Frontal cortex (tissue), 3 donors: ENCODE measurements at regions not wholly inside any gene's neighbourhood (a gene's known extent, or its start where the extent isn't known, plus 50 kb on each side); places are given as distances from the start of the nearest gene placed in this dataset.
A peak's percentile ranks its signal among the peaks of the same experiment; 100 is the strongest.

Source experiments
- DNase-seq, 2 donors: peaks; one replicate each; pipeline ENCODE4 v3.0.0; 2012; ENCODE audit warnings: low spot score in 2 of 2
- FAIRE-seq: peaks from 2 replicates; lab custom pipeline; 2012; peaks lifted over from hg19 to GRCh38; lab: Jason Lieb, UNC
- donor health status: control.
- donor health status: control.
- donor health status: control.

- DNase-seq (no peak), FAIRE-seq (no peak)
Measured at GRCh38 chr10:118537623-118538022, 57.8 kb downstream of the PRLHR start.

- FAIRE-seq (no peak), DNase-seq (no peak)
Measured at GRCh38 chr10:118534136-118534535, 61.3 kb downstream of the PRLHR start.

GRCh38 chr10:118531105-118531852 lies 64.2 kb downstream of the PRLHR start:
- DNase-seq (peak in 1 of 2 donors; percentile 10), FAIRE-seq (no peak)

GRCh38 chr10:118528426-118528825 lies 67.0 kb downstream of the PRLHR start:
- FAIRE-seq, result no peak
- DNase-seq, result no peak

GRCh38 chr10:118523775-118524174 lies 71.7 kb downstream of the PRLHR start:
- DNase-seq, result no peak
- FAIRE-seq, result no peak

DNA sequence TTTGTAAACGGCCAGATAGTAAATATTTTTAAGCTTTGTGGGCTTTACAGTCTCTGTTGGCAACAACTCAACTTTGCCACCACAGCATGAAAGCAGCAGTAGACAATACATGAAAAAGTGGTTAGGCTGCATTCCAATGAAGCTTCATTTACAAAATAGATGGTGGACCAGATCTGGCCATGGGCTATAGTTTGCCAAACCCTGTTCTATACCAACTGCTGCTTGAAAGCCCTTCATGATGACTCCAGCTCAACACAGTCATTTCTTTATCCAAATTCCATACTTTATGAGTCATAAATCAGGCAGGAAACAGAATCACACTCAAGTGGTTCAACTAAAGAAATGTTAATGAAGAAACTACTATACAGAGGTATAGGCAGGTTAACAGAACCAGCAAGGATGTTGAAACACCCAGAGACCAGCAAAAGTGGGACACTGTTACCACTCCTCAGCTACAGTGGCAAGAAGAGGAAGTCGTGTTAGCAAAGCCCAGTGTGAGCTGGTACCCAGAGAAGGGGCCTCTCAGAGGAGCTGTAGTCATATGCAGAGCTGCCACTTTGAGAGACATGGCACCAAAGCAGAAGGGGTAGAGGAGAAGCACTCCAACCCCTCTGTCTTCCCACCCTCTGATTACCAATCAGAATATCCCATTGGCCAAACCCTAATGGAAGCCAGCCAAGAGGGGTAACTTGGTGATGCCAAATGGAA lies 72.5 kb downstream of the PRLHR start:
- DNase-seq (no peak), FAIRE-seq (no peak)

GRCh38 chr10:118521415-118522117 lies 73.9 kb downstream of the PRLHR start:
- no peak for FAIRE-seq
- no peak for DNase-seq

GRCh38 chr10:118520116-118520742 lies 75.2 kb downstream of the PRLHR start:
- no peak for DNase-seq
- FAIRE-seq, result no peak

DNA sequence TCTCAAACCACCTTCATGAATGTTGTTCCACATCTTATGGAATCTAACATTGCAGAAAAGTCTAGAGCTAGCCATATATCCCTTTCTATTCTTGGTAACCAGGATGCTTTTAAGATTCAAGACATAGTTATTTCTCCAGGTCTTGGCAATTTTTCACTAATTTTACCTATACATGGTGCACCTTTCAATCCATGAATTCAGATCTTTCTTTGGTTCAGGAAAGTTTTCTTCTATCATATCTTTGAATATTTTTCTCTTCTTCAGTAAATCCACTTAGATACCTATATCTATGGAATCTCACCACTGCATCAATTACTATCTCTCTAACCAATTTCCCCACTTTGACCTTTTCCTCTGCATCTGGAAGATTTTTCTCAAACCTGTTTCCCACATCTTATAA lies 77.4 kb downstream of the PRLHR start:
- no peak for DNase-seq
- FAIRE-seq, result no peak

DNA sequence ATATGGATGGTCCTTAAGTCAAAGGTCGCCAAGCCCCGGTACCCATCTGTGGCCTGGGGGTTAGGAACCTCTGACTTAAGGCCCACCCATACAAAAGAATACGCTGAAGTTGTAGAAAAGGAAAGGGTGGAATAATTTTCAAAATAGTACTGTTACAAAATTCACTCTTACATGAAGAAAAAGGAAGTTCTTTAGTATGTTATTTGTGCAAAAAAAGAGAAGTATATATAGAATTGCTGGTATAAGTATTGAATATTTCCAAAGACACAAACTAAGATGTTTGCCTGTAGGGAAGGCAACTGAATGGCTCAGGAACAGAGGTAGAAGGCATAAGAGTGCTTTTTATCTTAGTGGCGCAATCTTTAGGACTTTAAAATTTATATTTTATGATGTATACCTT lies 78.7 kb downstream of the PRLHR start:
- DNase-seq (no peak), FAIRE-seq (no peak)

- no peak for FAIRE-seq
- DNase-seq, result no peak
Measured at GRCh38 chr10:118513174-118513573, 82.3 kb downstream of the PRLHR start.

DNA sequence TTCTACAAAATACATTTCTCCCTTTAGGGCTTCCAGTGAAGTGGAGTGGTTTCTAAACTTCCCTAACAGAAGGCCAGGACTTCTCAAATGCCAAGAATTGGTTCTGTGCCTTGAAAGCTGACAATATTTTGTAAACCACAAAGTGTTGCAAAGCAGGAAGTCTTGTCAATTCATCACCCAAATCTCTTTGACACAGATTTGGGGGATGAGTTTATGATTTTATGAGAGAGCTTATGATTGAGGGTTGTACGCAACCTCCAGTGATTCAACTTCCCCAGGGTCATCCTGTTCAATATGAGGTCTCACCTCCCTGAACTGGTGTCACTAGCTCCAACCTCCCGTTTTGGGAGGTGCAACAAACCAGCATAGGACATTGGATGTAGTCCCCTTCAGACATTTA lies 83.7 kb downstream of the PRLHR start:
- DNase-seq (no peak), FAIRE-seq (no peak)

- FAIRE-seq (no peak), DNase-seq (no peak)
Measured at GRCh38 chr10:118508863-118509262, 86.6 kb downstream of the PRLHR start.

DNA sequence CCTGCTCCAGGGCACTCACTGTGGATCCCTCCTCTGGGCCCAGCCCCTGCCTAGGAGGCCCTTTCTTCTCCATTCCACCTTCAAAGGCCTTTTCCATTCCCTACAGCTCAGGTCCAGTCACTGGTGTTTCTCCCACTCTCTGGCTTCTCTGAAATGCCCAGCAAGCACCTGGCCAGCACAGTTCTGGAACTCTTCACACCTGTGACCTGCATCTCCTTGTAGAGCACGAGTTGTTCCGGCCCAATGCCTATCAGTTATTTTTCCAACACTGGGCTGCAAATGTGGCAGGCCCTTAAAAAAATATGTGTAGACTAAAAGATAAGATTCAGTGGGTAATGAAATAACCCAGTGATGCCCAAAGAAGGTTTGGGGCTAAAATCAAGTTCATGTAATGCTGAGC lies 87.1 kb downstream of the PRLHR start:
- FAIRE-seq (no peak), DNase-seq (no peak)

- FAIRE-seq, result no peak
Measured at GRCh38 chr10:118506671-118507590, 88.5 kb downstream of the PRLHR start.

DNA sequence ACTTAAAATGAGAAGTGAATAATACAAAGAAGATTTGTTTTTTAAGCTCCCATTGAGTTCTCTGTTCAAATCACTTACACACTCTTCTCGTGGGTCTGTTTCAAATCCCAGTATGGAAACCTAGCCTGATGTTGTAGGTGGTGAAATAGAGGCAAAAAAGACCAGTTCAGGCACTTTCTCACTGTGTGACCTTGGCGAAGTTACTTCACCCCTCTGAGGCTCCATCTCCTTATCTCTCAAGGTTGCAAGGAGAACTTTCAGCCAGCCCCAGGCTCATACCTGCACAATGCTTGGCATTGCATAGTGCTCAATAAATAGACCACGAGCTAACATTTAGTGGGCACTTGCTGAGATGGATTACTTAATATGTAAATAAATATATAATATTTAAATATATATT lies 90.1 kb downstream of the PRLHR start:
- no peak for FAIRE-seq
- no peak for DNase-seq

More at GRCh38 chr10:118506671-118507590, 88.5 kb downstream of the PRLHR start:
- DNase-seq, result no peak

GRCh38 chr10:118504467-118505205 lies 90.8 kb downstream of the PRLHR start:
- FAIRE-seq (no peak), DNase-seq (no peak)

- FAIRE-seq, result no peak
- no peak for DNase-seq
Measured at GRCh38 chr10:118504044-118504443, 91.4 kb downstream of the PRLHR start.

DNA sequence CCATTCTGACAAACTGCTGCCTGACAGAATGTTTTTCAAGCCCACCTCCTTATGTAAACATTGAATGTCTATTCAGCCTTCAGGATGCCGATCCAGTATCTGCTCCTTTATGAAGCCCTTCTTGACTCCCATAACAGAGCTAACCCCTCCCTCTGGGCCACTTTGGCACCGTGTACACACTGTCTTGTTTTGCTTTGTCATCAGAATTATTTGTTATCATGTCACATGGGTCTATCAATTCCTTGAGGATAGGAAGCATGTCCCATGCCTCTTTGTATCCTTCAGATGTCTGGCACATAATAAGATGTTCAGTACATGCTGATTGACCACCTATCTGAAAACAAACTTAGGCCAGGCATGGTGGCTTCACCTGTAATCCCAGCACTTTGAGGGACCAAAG lies 92.3 kb downstream of the PRLHR start:
- FAIRE-seq, result no peak

More for the DNA sequence above, 92.3 kb downstream of the PRLHR start:
- DNase-seq, result no peak
